ENCODE measurements at regions not wholly inside any gene's neighbourhood (a gene's known extent, or its start where the extent isn't known, plus 50 kb on each side); places are given as distances from the start of the nearest gene placed in this dataset.

GRCh38 chrX:96556886-96557285 lies 127.8 kb upstream of the DIAPH2 start:
- TF ChIP-seq CTCF (IDR thresholded peaks at IDR 0.05): no peak
- no peak for TF ChIP-seq POLR2A (IDR thresholded peaks at IDR 0.05)

Data from heart left ventricle (tissue), 13 donors.